Fibroblast of lung (primary cell): ENCODE measurements at regions not wholly inside any gene's neighbourhood (a gene's known extent, or its start where the extent isn't known, plus 50 kb on each side); places are given as distances from the start of the nearest gene placed in this dataset.

Experiments
- DNase-seq, 2 donors: peaks; one replicate each; pipeline versions ENCODE4 v3.0.0 to v3.0.0-alpha.2; 2010; ENCODE audit warnings: low read depth in 2 of 2
- H2AFZ ChIP-seq: 2 replicates; pipeline ENCODE4 v1.5.1; 2012; ENCODE audit warnings: low read length, control low read depth, inconsistent platforms
- H3K27ac ChIP-seq: 2 replicates; pipeline ENCODE4 v1.5.1; 2011; ENCODE audit warnings: low read length, control low read depth; ENCODE audit not compliant: insufficient read depth
- H3K27me3 ChIP-seq: 2 replicates; pipeline ENCODE4 v1.5.1; 2011; ENCODE audit warnings: mild to moderate bottlenecking, low read length; ENCODE audit not compliant: control insufficient read depth, insufficient read depth
- H3K36me3 ChIP-seq: 2 replicates; pipeline ENCODE4 v1.5.1; 2011; ENCODE audit warnings: low read length; ENCODE audit not compliant: control insufficient read depth, insufficient read depth
- H3K4me1 ChIP-seq: 2 replicates; pipeline ENCODE4 v1.5.1; 2011; ENCODE audit warnings: low read length; ENCODE audit not compliant: control insufficient read depth, insufficient read depth; ENCODE audit errors: extremely low read depth
- H3K4me2 ChIP-seq: 2 replicates; pipeline ENCODE4 v1.5.1; 2011; ENCODE audit warnings: low read length, control low read depth; ENCODE audit not compliant: insufficient read depth; ENCODE audit errors: extremely low read depth
- H3K4me3 ChIP-seq, 4 experiments: fragments of 200-600 bp in 1 of 4; sonication (generic) in 1 of 4; replicated peaks in 1 of 4; 2 replicates each; pipeline ENCODE4 v1.5.1; 2011 to 2016; ENCODE audit warnings: low read length in 4 of 4, low read depth in 3 of 4, mild to moderate bottlenecking in 3 of 4, control low read depth in 2 of 4, inconsistent platforms in 1 of 4, mixed read lengths in 1 of 4; ENCODE audit not compliant: insufficient read depth in 1 of 4; ENCODE audit errors: control extremely low read depth in 1 of 4
- H3K79me2 ChIP-seq: 2 replicates; pipeline ENCODE4 v1.5.1; 2012; ENCODE audit warnings: mild to moderate bottlenecking, low read length, inconsistent platforms; ENCODE audit not compliant: control insufficient read depth, insufficient read depth
- H3K9ac ChIP-seq: 2 replicates; pipeline ENCODE4 v1.5.1; 2011; ENCODE audit warnings: mild to moderate bottlenecking, low read length, control low read depth; ENCODE audit not compliant: insufficient read depth
- H3K9me3 ChIP-seq: 2 replicates; pipeline ENCODE4 v1.5.1; 2012; ENCODE audit warnings: low read depth, low read length; ENCODE audit not compliant: control insufficient read depth, insufficient read depth
- H4K20me1 ChIP-seq: 2 replicates; pipeline ENCODE4 v1.5.1; 2011; ENCODE audit warnings: low read length; ENCODE audit not compliant: control insufficient read depth, insufficient read depth; ENCODE audit errors: extremely low read depth
- CTCF ChIP-seq, 2 donors: IDR thresholded peaks in 1 of 2; conservative IDR thresholded peaks in 1 of 2; 1 replicate in 1 of 2; 2 replicates in 1 of 2; pipeline ENCODE4 v1.5.1; 2011 to 2012; ENCODE audit warnings: low read length in 2 of 2, control low read depth in 1 of 2, inconsistent platforms in 1 of 2, low read depth in 1 of 2, mild to moderate bottlenecking in 1 of 2
- EZH2 ChIP-seq: IDR thresholded peaks from 2 replicates; pipeline ENCODE4 v1.5.1; 2012; ENCODE audit warnings: low read length, control low read depth, mild to moderate bottlenecking; ENCODE audit errors: missing control alignments

GRCh38 chr6:169986848-169987498 lies 235.6 kb downstream of the ERMARD start:
- Histone ChIP-seq H4K20me1 (no peaks in the 10 kb centered on the region), H3K9ac (no peak overlapping the region), H3K27me3 (no peaks in the 10 kb centered on the region), H2AFZ (no peak overlapping the region), H3K9me3 (no peaks in the 10 kb centered on the region), H3K36me3 (no peaks in the 10 kb centered on the region), H3K4me1 (no peaks in the 10 kb centered on the region), H3K79me2 (no peaks in the 10 kb centered on the region), H3K4me3 (no peak overlapping the region), H3K4me2 (no peak overlapping the region), H3K27ac (no peak overlapping the region)
- no peak for DNase-seq
- TF ChIP-seq CTCF (conservative IDR thresholded peaks at IDR 0.05 in 1 of 2, IDR thresholded peaks at IDR 0.05 in 1 of 2; ENCODE audit: low read depth in 1 of 2, low read length in 2 of 2) (no peak), EZH2 (no peak)

- Histone ChIP-seq H3K9me3 (no peaks in the 10 kb centered on the region), H3K4me1 (no peaks in the 10 kb centered on the region)
- no peak for DNase-seq
These were observed 234.9 kb downstream of the ERMARD start for GRCh38 chr6:169986171-169986847.

More at GRCh38 chr6:169986171-169986847, 234.9 kb downstream of the ERMARD start:
- H3K79me2 ChIP-seq: no peaks in the 10 kb centered on the region
- no peak for TF ChIP-seq CTCF (conservative IDR thresholded peaks at IDR 0.05 in 1 of 2, IDR thresholded peaks at IDR 0.05 in 1 of 2; ENCODE audit: low read depth in 1 of 2, low read length in 2 of 2)
- no peak for TF ChIP-seq EZH2
- no peak overlapping the region for H2AFZ ChIP-seq
- no peaks in the 10 kb centered on the region for H3K27me3 ChIP-seq
- H3K36me3 ChIP-seq: no peaks in the 10 kb centered on the region
- no peak overlapping the region for H3K9ac ChIP-seq
- H3K4me2 ChIP-seq: no peak overlapping the region
- H3K27ac ChIP-seq: no peak overlapping the region
- no peaks in the 10 kb centered on the region for H4K20me1 ChIP-seq
- no peak overlapping the region for H3K4me3 ChIP-seq
